ENCODE measurements at regions not wholly inside any gene's neighbourhood (a gene's known extent, or its start where the extent isn't known, plus 50 kb on each side); places are given as distances from the start of the nearest gene placed in this dataset.

GRCh38 chr2:217468042-217468830 is 534.6 kb downstream of the TNS1 start:
- DNase-seq: no peak

- no peak for DNase-seq
Measured at GRCh38 chr2:217467331-217467730, 535.5 kb downstream of the TNS1 start.

- DNase-seq: no peak
Measured at GRCh38 chr2:217466805-217467204, 536.0 kb downstream of the TNS1 start.

GRCh38 chr2:217466104-217466503 is 536.7 kb downstream of the TNS1 start:
- DNase-seq: no peak

GRCh38 chr2:217465100-217465499 is 537.7 kb downstream of the TNS1 start:
- DNase-seq: no peak

GRCh38 chr2:217463402-217464075 is 539.3 kb downstream of the TNS1 start:
- DNase-seq: no peak

- DNase-seq: no peak
Measured at GRCh38 chr2:217462121-217462520, 540.7 kb downstream of the TNS1 start.

- DNase-seq: no peak
Measured at GRCh38 chr2:217461674-217462073, 541.1 kb downstream of the TNS1 start.

- DNase-seq: no peak
Measured at GRCh38 chr2:217459680-217460405, 543.0 kb downstream of the TNS1 start.

- no peak for DNase-seq
Measured at GRCh38 chr2:217459016-217459415, 543.8 kb downstream of the TNS1 start.

GRCh38 chr2:217456016-217456415 is 546.8 kb downstream of the TNS1 start:
- DNase-seq: no peak

- no peak for DNase-seq
Measured at GRCh38 chr2:217452928-217453327, 549.9 kb downstream of the TNS1 start.

GRCh38 chr2:217451666-217452065 is 551.1 kb downstream of the TNS1 start:
- no peak for DNase-seq

GRCh38 chr2:217449444-217449843 is 553.4 kb downstream of the TNS1 start:
- DNase-seq: no peak

GRCh38 chr2:217448860-217449259 is 553.9 kb downstream of the TNS1 start:
- no peak for DNase-seq

GRCh38 chr2:217445723-217446122 is 557.1 kb downstream of the TNS1 start:
- no peak for DNase-seq

GRCh38 chr2:217444932-217445331 is 557.9 kb downstream of the TNS1 start:
- DNase-seq: no peak

- DNase-seq: no peak
Measured at GRCh38 chr2:217444509-217444908, 558.3 kb downstream of the TNS1 start.

- DNase-seq: no peak
Measured at GRCh38 chr2:217443601-217444000, 559.2 kb downstream of the TNS1 start.

GRCh38 chr2:217440000-217440399 is 562.8 kb downstream of the TNS1 start:
- DNase-seq: no peak

- no peak for DNase-seq
Measured at GRCh38 chr2:217438821-217439220, 564.0 kb downstream of the TNS1 start.

GRCh38 chr2:217438136-217438535 is 564.7 kb downstream of the TNS1 start:
- no peak for DNase-seq

- no peak for DNase-seq
Measured at GRCh38 chr2:217437290-217437870, 565.4 kb downstream of the TNS1 start.
